AG09319 (cell line): ENCODE measurements at regions not wholly inside any gene's neighbourhood (a gene's known extent, or its start where the extent isn't known, plus 50 kb on each side); places are given as distances from the start of the nearest gene placed in this dataset.
"Not testable (repeated sequence)": the region's sequence is repeated elsewhere in the genome, so short reads cannot be mapped to it uniquely, and the experiment has no call there.

ENCODE experiments used
- DNase-seq: peaks from one replicate; pipeline ENCODE4 v3.0.0-alpha.2; 2010; ENCODE audit warnings: low read depth; ENCODE audit errors: extremely low read depth
- TF ChIP-seq, protein P1 (sequence below): IDR thresholded peaks from 2 replicates; pipeline ENCODE4 v1.5.1; 2011; ENCODE audit warnings: low read depth, mild to moderate bottlenecking, inconsistent platforms, low read length, moderate library complexity

DNA sequence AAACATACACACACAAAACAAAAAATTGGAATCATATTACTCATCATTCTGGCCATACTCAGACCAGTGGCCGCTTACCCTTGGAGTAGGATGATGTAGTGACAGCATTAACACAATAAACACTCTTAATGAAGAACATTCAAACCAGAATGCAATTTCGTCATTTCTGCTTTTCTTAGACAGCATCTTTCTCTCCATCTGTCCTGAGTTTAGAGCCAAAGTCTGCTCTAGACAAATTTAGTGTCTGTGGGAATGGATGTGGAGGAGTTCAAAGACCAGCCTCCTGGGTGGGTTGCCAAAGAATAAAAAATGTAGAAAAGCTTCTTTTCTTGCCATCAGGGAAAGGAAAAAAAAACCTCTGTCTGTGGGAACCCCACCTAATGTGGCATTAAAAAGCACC lies 212.4 kb upstream of the POU1F1 start:
- no peak for DNase-seq
- TF ChIP-seq, protein P1, sequence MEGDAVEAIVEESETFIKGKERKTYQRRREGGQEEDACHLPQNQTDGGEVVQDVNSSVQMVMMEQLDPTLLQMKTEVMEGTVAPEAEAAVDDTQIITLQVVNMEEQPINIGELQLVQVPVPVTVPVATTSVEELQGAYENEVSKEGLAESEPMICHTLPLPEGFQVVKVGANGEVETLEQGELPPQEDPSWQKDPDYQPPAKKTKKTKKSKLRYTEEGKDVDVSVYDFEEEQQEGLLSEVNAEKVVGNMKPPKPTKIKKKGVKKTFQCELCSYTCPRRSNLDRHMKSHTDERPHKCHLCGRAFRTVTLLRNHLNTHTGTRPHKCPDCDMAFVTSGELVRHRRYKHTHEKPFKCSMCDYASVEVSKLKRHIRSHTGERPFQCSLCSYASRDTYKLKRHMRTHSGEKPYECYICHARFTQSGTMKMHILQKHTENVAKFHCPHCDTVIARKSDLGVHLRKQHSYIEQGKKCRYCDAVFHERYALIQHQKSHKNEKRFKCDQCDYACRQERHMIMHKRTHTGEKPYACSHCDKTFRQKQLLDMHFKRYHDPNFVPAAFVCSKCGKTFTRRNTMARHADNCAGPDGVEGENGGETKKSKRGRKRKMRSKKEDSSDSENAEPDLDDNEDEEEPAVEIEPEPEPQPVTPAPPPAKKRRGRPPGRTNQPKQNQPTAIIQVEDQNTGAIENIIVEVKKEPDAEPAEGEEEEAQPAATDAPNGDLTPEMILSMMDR = no peak

DNA sequence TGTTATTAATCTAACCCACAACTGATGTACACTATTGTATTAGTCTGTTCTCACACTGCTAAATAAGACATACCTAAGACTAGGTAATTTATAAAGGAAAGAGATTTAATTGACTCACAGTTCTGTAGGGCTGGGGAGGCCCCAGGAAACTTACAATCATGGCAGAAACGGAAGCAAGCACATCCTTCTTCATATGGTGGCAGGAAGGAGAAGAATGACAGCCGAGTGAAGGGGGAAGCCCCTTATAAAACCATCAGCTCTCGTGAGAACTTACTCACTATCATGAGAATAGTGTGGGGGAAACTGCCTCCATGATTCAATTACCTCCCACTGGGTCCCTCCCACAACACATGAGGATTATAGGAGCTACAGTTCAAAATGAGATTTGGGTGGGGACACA lies 210.3 kb upstream of the POU1F1 start:
- DNase-seq = not testable (repeated sequence)

DNA sequence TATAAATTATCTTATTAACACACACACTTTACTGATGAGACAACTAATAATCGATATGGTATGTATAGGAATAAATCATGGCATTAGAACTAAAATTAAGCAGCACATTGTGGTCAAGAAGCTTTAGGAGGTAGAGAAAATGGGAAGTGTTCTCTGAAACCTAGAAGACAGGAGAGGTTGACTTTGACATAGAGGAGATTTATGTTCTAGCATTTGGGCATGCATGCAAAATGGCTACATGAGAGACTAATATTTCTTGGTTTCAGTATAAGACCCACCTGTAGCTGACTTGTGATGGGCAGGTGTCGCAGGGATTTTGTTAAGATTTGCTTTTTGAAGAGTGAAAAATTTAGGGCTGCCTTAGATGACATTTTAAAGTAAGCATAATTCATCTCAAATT lies 209.7 kb upstream of the POU1F1 start:
- TF ChIP-seq, protein P1 = no peak
- DNase-seq = no peak

DNA sequence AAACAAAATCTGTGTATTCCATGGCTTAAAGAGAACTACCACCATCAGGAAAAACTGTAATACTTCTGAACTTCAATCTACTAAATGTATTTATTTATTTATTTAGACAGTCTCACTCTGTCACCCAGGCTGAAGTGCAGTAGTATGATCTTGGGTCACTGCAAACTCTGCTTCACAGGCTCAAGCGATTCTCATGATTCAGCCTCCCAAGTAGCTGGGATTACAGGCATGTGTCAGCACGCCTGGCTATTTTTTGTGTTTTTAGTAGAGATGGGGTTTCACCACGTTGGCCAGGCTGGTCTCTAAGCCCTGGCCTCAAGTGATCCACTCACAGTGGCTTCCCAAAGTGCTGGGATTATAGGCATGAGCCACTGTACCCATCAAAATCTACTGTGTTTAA lies 202.3 kb upstream of the POU1F1 start:
- no peak for DNase-seq
- TF ChIP-seq, protein P1 = no peak

DNA sequence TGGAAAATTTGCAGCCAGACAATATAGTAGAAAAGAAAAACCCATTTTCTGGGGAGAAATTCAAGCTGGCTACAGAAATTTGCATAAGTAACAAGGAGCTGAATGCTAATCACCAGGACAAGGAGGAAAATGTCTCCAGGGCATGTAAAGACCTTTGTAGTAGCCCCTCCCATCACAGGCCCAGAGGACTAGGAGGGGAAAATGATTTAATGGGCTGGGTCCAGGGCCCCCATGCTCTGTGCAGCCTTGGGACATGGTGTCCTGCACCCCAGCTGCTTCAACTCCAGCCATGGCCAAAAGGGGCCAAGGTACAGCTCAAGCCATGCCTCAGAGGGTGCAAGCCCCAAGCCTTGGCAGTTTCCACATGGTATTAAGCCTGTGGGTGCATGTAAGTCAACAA lies 197.6 kb upstream of the POU1F1 start:
- DNase-seq = no peak
- TF ChIP-seq, protein P1 = no peak

DNA sequence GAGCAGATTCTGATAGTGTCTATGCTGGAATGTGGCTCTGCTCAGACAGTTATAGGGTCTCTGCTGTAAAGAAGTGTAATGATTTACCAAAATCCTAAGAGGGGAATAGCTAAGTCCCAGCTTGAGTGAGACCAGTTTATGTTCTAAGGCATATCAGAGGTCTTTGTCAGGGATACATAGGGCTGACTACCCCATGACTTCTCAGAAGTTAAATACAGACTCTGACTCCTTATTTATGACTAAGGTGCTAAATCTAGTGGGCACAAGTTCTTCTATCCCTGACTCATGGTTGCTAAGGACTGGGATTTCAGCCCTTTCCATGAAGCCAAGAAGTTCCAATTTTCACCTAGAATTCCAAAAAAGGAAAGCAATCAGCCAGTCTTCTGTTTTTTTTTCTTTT lies 192.6 kb upstream of the POU1F1 start:
- TF ChIP-seq, protein P1 = no peak

DNA sequence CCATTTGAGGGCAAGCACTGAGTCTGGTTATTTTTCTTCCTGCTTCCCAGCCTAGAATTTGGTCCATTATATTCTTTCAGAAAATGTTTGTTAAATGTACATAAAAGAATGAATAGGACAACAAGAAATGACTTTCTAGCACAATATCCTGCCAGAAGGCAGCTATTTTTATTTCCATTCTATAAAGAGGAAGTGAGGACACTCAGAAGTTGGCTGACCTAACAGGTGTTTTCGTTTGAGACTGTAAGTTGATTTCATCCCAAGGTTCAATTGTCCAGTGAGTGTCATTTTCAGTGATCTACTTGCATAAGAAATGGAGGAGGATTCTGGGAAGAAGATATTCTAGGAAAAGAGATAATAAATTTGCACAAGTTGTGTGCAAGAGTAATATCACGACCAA lies 191.9 kb upstream of the POU1F1 start:
- no peak for DNase-seq

More for the DNA sequence above, 192.6 kb upstream of the POU1F1 start:
- no peak for DNase-seq

DNA sequence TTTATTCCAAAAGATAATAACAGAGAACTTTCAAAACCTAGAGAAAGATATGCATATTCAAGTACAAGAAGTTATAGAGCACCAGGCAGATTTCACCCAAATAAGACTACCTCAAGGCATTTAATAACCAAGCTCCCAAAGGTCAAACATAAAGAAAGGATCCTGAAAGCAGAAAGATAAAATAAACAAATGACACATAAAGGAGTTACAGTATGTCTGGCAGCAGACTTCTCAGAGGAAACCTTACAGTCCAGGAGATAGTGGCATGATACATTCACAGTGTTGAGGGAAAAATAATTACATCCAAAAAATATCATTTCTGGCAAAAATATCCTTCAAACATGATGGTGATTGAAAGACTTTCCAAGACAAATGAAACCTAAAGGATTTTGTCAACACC lies 185.8 kb upstream of the POU1F1 start:
- TF ChIP-seq, protein P1 = no peak
- DNase-seq = no peak

More for the DNA sequence above, 191.9 kb upstream of the POU1F1 start:
- TF ChIP-seq, protein P1 = no peak
